ENCODE measurements at regions not wholly inside any gene's neighbourhood (a gene's known extent, or its start where the extent isn't known, plus 50 kb on each side); places are given as distances from the start of the nearest gene placed in this dataset.

DNA sequence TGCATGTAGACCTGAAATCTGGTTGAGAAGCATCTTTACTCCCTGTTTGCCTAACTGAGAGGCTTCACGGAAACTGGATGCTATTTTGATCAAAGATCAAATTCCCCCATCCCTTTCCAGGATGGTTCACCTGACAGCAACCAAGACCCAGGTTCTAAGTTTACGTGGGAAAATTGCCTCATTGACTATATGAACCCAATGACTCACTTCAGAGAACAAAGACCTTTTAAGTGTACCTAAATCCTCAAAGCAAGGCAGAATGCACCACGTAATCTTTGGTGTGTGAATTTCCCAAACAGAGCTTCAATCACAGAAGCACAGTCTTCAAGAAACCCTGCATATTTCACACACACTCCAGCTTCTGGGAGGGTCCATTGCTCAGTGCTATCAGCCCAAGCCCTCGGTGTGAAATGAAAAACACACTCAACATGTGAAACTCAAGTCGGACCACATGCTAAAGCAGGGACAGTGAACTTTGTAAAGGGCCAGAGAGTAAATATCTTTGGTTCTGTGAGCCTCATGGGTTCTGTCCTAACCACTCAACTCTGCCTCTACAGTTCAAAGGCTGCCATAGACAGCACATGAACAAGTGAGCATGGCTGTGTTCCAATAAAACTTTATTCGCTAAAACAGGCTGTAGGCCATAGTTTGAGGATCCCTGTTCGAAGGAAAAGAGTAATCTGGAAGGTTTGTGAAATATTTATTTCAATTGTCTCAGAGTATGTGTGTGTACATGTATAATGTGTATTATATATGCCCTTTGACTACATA lies 275.6 kb upstream of the FOXK1 start:
- TF ChIP-seq, protein P1, sequence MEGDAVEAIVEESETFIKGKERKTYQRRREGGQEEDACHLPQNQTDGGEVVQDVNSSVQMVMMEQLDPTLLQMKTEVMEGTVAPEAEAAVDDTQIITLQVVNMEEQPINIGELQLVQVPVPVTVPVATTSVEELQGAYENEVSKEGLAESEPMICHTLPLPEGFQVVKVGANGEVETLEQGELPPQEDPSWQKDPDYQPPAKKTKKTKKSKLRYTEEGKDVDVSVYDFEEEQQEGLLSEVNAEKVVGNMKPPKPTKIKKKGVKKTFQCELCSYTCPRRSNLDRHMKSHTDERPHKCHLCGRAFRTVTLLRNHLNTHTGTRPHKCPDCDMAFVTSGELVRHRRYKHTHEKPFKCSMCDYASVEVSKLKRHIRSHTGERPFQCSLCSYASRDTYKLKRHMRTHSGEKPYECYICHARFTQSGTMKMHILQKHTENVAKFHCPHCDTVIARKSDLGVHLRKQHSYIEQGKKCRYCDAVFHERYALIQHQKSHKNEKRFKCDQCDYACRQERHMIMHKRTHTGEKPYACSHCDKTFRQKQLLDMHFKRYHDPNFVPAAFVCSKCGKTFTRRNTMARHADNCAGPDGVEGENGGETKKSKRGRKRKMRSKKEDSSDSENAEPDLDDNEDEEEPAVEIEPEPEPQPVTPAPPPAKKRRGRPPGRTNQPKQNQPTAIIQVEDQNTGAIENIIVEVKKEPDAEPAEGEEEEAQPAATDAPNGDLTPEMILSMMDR (conservative IDR thresholded peaks at IDR 0.05; ENCODE audit: low read depth, low read length) = 0 out of 2 replicates have a peak, but pooled peaks have one; percentile 10
- TF ChIP-seq EZH2phosphoT487 (IDR thresholded peaks at IDR 0.05; ENCODE audit: borderline replicate concordance, low read length) = no peak
